Epithelial cell of esophagus (primary cell): ENCODE measurements at regions not wholly inside any gene's neighbourhood (a gene's known extent, or its start where the extent isn't known, plus 50 kb on each side); places are given as distances from the start of the nearest gene placed in this dataset.
A peak's percentile ranks its signal among the peaks of the same experiment; 100 is the strongest.

ENCODE experiments used
- DNase-seq: peaks from one replicate; pipeline ENCODE4 v3.0.0; 2010; ENCODE audit warnings: low read depth
- H3K4me3 ChIP-seq: 2 replicates; pipeline ENCODE4 v1.5.1; 2011; ENCODE audit warnings: mild to moderate bottlenecking, low read length, control low read depth
- CTCF ChIP-seq: IDR thresholded peaks from 2 replicates; pipeline ENCODE4 v1.5.1; 2011; ENCODE audit warnings: low read depth, mild to moderate bottlenecking, low read length, control low read depth, inconsistent platforms; ENCODE audit not compliant: insufficient read depth; ENCODE audit errors: missing control alignments

GRCh38 chrX:124249345-124249744, 83.1 kb upstream of the TEX13D start:
- no peak overlapping the region for H3K4me3 ChIP-seq
- TF ChIP-seq CTCF = no peak
- no peak for DNase-seq

GRCh38 chrX:124250835-124251437, 81.5 kb upstream of the TEX13D start:
- no peak for TF ChIP-seq CTCF
- no peak overlapping the region for H3K4me3 ChIP-seq
- no peak for DNase-seq

GRCh38 chrX:124254611-124255010, 77.8 kb upstream of the TEX13D start:
- H3K4me3 ChIP-seq = no peak overlapping the region
- no peak for DNase-seq
- no peak for TF ChIP-seq CTCF

- H3K4me3 ChIP-seq = no peak overlapping the region
- DNase-seq = no peak
- no peak for TF ChIP-seq CTCF
Observed at GRCh38 chrX:124256216-124256615, 76.2 kb upstream of the TEX13D start.

- DNase-seq = no peak
- no peak overlapping the region for H3K4me3 ChIP-seq
- TF ChIP-seq CTCF = no peak
Observed at GRCh38 chrX:124256629-124257380, 75.7 kb upstream of the TEX13D start.

GRCh38 chrX:124257924-124258702, 74.3 kb upstream of the TEX13D start:
- DNase-seq = peak; percentile 1
- H3K4me3 ChIP-seq = no peak overlapping the region
- no peak for TF ChIP-seq CTCF
